Ovary (tissue), 3 donors: ENCODE measurements at regions not wholly inside any gene's neighbourhood (a gene's known extent, or its start where the extent isn't known, plus 50 kb on each side); places are given as distances from the start of the nearest gene placed in this dataset.

Experiments
- CTCF ChIP-seq, 3 donors: fragments of 450-650 bp in 2 of 3; fragments of 200-600 bp in 1 of 3; IDR thresholded peaks; one replicate each; pipeline versions ENCODE4 v1.5.1 to v1.8.0; 2016 to 2022; ENCODE audit warnings: antibody characterized with exemption in 3 of 3, mild to moderate bottlenecking in 1 of 3
- EP300 ChIP-seq: sonication (generic); formaldehyde crosslinking; IDR thresholded peaks from one replicate; pipeline ENCODE4 v1.6.1; 2017; ENCODE audit warnings: antibody characterized with exemption
- POLR2A ChIP-seq: fragments of 450-650 bp; IDR thresholded peaks from one replicate; pipeline ENCODE4 v1.6.1; 2017; ENCODE audit warnings: antibody characterized with exemption, mild to moderate bottlenecking, moderate library complexity
- donor health status: DM: no; HTN: no; CAD: no.

DNA sequence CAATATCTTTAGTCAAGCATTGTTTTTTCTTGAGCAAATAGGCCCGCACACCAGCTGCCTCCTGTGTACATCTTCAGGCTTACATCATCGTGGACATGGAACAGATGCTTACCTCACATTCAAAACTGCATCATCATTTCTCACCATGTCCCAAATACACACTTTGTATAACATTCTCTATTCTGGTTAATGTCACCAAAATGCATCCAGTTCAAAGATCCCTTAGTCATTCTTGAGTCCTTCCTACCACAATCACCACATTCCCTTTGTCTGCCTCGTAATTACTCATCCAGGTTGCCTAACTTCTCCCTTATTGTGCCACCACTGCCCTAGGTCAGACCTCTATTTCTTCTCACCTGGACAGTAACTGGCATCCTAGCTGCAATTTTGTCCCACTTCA, 373.7 kb upstream of the GALNT5 start:
- no peak for TF ChIP-seq CTCF (IDR thresholded peaks at IDR 0.05)
- no peak for TF ChIP-seq POLR2A
- TF ChIP-seq EP300, result no peak
